SK-N-SH (cell line): ENCODE measurements at regions not wholly inside any gene's neighbourhood (a gene's known extent, or its start where the extent isn't known, plus 50 kb on each side); places are given as distances from the start of the nearest gene placed in this dataset.

Source experiments
- CTCF ChIA-PET: fragments of 300-600, 350-600 bp; formaldehyde crosslinking; extraction: SDS; loops from one replicate; lab custom pipeline; 2021; lab: Yijun Ruan, JAX
- POLR2A ChIA-PET: fragments of 350-600 bp; sonication (Branson Sonifier 250); formaldehyde crosslinking; extraction: SDS; loops from one replicate; lab custom pipeline; 2020; ENCODE audit warnings: antibody characterized with exemption, inconsistent platforms; lab: Yijun Ruan, JAX
- DNase-seq: peaks from one replicate; pipeline ENCODE4 v3.0.0; 2012
- H2AFZ ChIP-seq: fragments of 200-600 bp; sonication (generic); 2 replicates; pipeline ENCODE4 v1.8.1; 2016; ENCODE audit warnings: antibody characterized with exemption, mild to moderate bottlenecking, low read depth
- H3F3A ChIP-seq: fragments of 200-600 bp; sonication (generic); replicated peaks from 2 replicates; pipeline ENCODE3; 2016; ENCODE audit warnings: antibody characterized with exemption, mild to moderate bottlenecking; ENCODE audit not compliant: insufficient read depth
- H3K27ac ChIP-seq, 2 experiments: fragments of 200-500 bp in 1 of 2; fragments of 200-600 bp in 1 of 2; sonication (Bioruptor generic) in 1 of 2; sonication (generic), shearing (Covaris generic) in 1 of 2; 2 replicates each; pipeline versions ENCODE4 v1.5.1 to v1.6.1; 2014 to 2016; ENCODE audit warnings: low read depth in 2 of 2, inconsistent platforms in 1 of 2, low read length in 1 of 2, mild to moderate bottlenecking in 1 of 2, mixed read lengths in 1 of 2
- H3K27me3 ChIP-seq: fragments of 200-600 bp; sonication (generic), shearing (Covaris generic); 2 replicates; pipeline ENCODE4 v1.6.1; 2016; ENCODE audit warnings: mixed run types; ENCODE audit not compliant: insufficient read depth
- H3K36me3 ChIP-seq, 2 experiments: fragments of 200-500 bp in 1 of 2; fragments of 200-600 bp in 1 of 2; sonication (Bioruptor generic) in 1 of 2; sonication (generic) in 1 of 2; replicated peaks in 1 of 2; 2 replicates each; pipeline versions ENCODE3 to v1.5.1; 2014 to 2016; ENCODE audit warnings: low read length in 1 of 2, mild to moderate bottlenecking in 1 of 2; ENCODE audit not compliant: insufficient read depth in 2 of 2, control insufficient read depth in 1 of 2
- H3K4me1 ChIP-seq, 2 experiments: fragments of 200-500 bp in 1 of 2; fragments of 200-600 bp in 1 of 2; sonication (Bioruptor generic) in 1 of 2; sonication (generic), shearing (Covaris generic) in 1 of 2; 2 replicates each; pipeline versions ENCODE4 v1.5.1 to v1.6.1; 2014 to 2016; ENCODE audit warnings: low read depth in 1 of 2, low read length in 1 of 2, mixed run types in 1 of 2; ENCODE audit not compliant: insufficient read depth in 2 of 2, control insufficient read depth in 1 of 2
- H3K4me2 ChIP-seq: fragments of 200-600 bp; sonication (generic), shearing (Covaris generic); 2 replicates; pipeline ENCODE4 v1.6.1; 2017; ENCODE audit warnings: mixed run types
- H3K4me3 ChIP-seq, 2 experiments: fragments of 200-500 bp in 1 of 2; fragments of 200-600 bp in 1 of 2; sonication (Bioruptor generic) in 1 of 2; sonication (generic), shearing (Covaris generic) in 1 of 2; 2 replicates each; pipeline versions ENCODE4 v1.5.1 to v1.8.1; 2014 to 2016; ENCODE audit warnings: low read depth in 2 of 2, inconsistent platforms in 1 of 2, low read length in 1 of 2, mild to moderate bottlenecking in 1 of 2, mixed read lengths in 1 of 2, moderate library complexity in 1 of 2
- H3K79me2 ChIP-seq: fragments of 200-600 bp; sonication (generic); 2 replicates; pipeline ENCODE4 v1.8.1; 2017; ENCODE audit warnings: mild to moderate bottlenecking; ENCODE audit not compliant: insufficient read depth
- H3K9ac ChIP-seq: fragments of 200-600 bp; sonication (generic); 2 replicates; pipeline ENCODE4 v1.6.1; 2017; ENCODE audit warnings: mixed run types
- H3K9me2 ChIP-seq: fragments of 200-600 bp; sonication (generic); 2 replicates; pipeline ENCODE4 v1.6.1; 2017; ENCODE audit warnings: mixed run types
- H3K9me3 ChIP-seq: fragments of 200-600 bp; sonication (generic); 2 replicates; pipeline ENCODE4 v1.6.1; 2017; ENCODE audit warnings: mixed run types, mild to moderate bottlenecking, moderate library complexity
- H4K20me1 ChIP-seq: fragments of 200-600 bp; sonication (generic); 2 replicates; pipeline ENCODE4 v1.6.1; 2017; ENCODE audit warnings: mild to moderate bottlenecking, mixed run types; ENCODE audit not compliant: insufficient read depth
- CTCF ChIP-seq: fragments of 200-600 bp; sonication (generic); IDR thresholded peaks from 2 replicates; pipeline ENCODE4 v1.6.1; 2017; ENCODE audit warnings: antibody characterized with exemption, mild to moderate bottlenecking, moderate library complexity
- ELF1 ChIP-seq: IDR thresholded peaks from 2 replicates; pipeline ENCODE4 v1.4.0; 2012
- EP300 ChIP-seq, 2 experiments: IDR thresholded peaks; 2 replicates each; pipeline versions ENCODE4 v1.4.0 to v1.6.1; 2012; ENCODE audit warnings: borderline replicate concordance in 1 of 2, low read depth in 1 of 2, low read length in 1 of 2
- EZH2phosphoT487 ChIP-seq: fragments of 200-600 bp; sonication (generic); IDR thresholded peaks from 2 replicates; pipeline ENCODE4 v1.6.1; 2017; ENCODE audit warnings: low read depth, mixed run types, mild to moderate bottlenecking, antibody characterized with exemption, moderate library complexity, borderline replicate concordance
- FOXM1 ChIP-seq: IDR thresholded peaks from 2 replicates; pipeline ENCODE4 v1.4.0; 2012; ENCODE audit warnings: low read depth, mild to moderate bottlenecking
- MEF2A ChIP-seq: IDR thresholded peaks from 2 replicates; pipeline ENCODE4 v1.4.0; 2012; ENCODE audit warnings: low read depth, borderline replicate concordance
- NFIC ChIP-seq: IDR thresholded peaks from 2 replicates; pipeline ENCODE4 v1.4.0; 2012; ENCODE audit warnings: borderline replicate concordance
- NRF1 ChIP-seq: IDR thresholded peaks from 2 replicates; pipeline ENCODE4 v1.6.1; 2012; ENCODE audit warnings: low read depth, mild to moderate bottlenecking, low read length
- PBX3 ChIP-seq: IDR thresholded peaks from 2 replicates; pipeline ENCODE4; 2012
- POLR2AphosphoS5 ChIP-seq: IDR thresholded peaks from 2 replicates; pipeline ENCODE4 v1.6.1; 2012; ENCODE audit warnings: low read depth, low read length
- RAD21 ChIP-seq: IDR thresholded peaks from 2 replicates; pipeline ENCODE4 v1.6.1; 2012; ENCODE audit warnings: mild to moderate bottlenecking, low read length
- RFX5 ChIP-seq: IDR thresholded peaks from 2 replicates; pipeline ENCODE4 v1.6.1; 2012; ENCODE audit warnings: mild to moderate bottlenecking, improper control_type of control experiment, low read length
- RXRA ChIP-seq: IDR thresholded peaks from 2 replicates; pipeline ENCODE4 v1.4.0; 2012; ENCODE audit warnings: low read depth, mild to moderate bottlenecking, borderline replicate concordance
- SIN3A ChIP-seq: IDR thresholded peaks from 2 replicates; pipeline ENCODE4 v1.6.1; 2012; ENCODE audit warnings: low read depth, mild to moderate bottlenecking, low read length, moderate library complexity, borderline replicate concordance
- TAF1 ChIP-seq: IDR thresholded peaks from 2 replicates; pipeline ENCODE4 v1.6.1; 2012; ENCODE audit warnings: low read depth, mild to moderate bottlenecking, low read length, moderate library complexity, borderline replicate concordance
- TCF12 ChIP-seq: IDR thresholded peaks from 2 replicates; pipeline ENCODE4 v1.4.0; 2012
- TEAD4 ChIP-seq: IDR thresholded peaks from 2 replicates; pipeline ENCODE4 v1.4.0; 2012; ENCODE audit warnings: mild to moderate bottlenecking, borderline replicate concordance; ENCODE audit not compliant: insufficient read depth
- USF1 ChIP-seq: IDR thresholded peaks from 2 replicates; pipeline ENCODE4 v1.4.0; 2012; ENCODE audit warnings: low read depth, borderline replicate concordance
- YY1 ChIP-seq: IDR thresholded peaks from 2 replicates; pipeline ENCODE4 v1.4.0; 2012; ENCODE audit warnings: low read depth, mild to moderate bottlenecking
- ZBTB33 ChIP-seq: IDR thresholded peaks from 2 replicates; pipeline ENCODE4 v1.4.0; 2012; ENCODE audit warnings: low read depth, borderline replicate concordance
- WGBS: methylation state at CpG from one replicate; pipeline ENCODE4 v1.1.6; 2017; ENCODE audit warnings: low lambda C conversion rate; 5-methylcytosine and 5-hydroxymethylcytosine counted together

GRCh38 chr2:100721693-100722092 is 98.2 kb upstream of the NPAS2 start:
- Histone ChIP-seq H3K4me2 (no peak overlapping the region), H3K4me3 (no peak overlapping the region), H3K4me1 (no peaks in the 10 kb centered on the region), H4K20me1 (no peaks in the 10 kb centered on the region), H2AFZ (no peak overlapping the region), H3K27ac (no peak overlapping the region), H3K36me3 (no peaks in the 10 kb centered on the region), H3K79me2 (no peaks in the 10 kb centered on the region), H3K9me3 (no peaks in the 10 kb centered on the region), H3F3A (no peaks in the 10 kb centered on the region), H3K9ac (no peak overlapping the region), H3K9me2 (no peaks in the 10 kb centered on the region), H3K27me3 (no peaks in the 10 kb centered on the region)
- ChIA-PET POLR2A (no interaction called here), CTCF (no interaction called here)
- no peak for TF ChIP-seq TAF1
- no peak for TF ChIP-seq EZH2phosphoT487
- no peak for TF ChIP-seq TEAD4
- no peak for TF ChIP-seq POLR2AphosphoS5
- no peak for TF ChIP-seq YY1
- no peak for TF ChIP-seq FOXM1
- TF ChIP-seq NRF1 = no peak
- no peak for TF ChIP-seq PBX3
- 76% methylated on average over 5 of the region's 5 CpGs for WGBS
- no peak for DNase-seq

- no peak overlapping the region for H3K9ac ChIP-seq
- no peak for DNase-seq
- no peaks in the 10 kb centered on the region for H3F3A ChIP-seq
- H3K27me3 ChIP-seq = no peaks in the 10 kb centered on the region
- TF ChIP-seq RFX5 (no peak), NRF1 (no peak), NFIC (no peak), ELF1 (no peak), USF1 (no peak), TCF12 (no peak), RAD21 (no peak), ZBTB33 (no peak), SIN3A (no peak), EP300 (IDR thresholded peaks at IDR 0.05; ENCODE audit: borderline replicate concordance in 1 of 2, low read depth in 1 of 2, low read length in 1 of 2) (no peak), MEF2A (no peak), CTCF (no peak), YY1 (no peak), EZH2phosphoT487 (no peak), RXRA (no peak), PBX3 (no peak)
- H3K9me3 ChIP-seq = no peaks in the 10 kb centered on the region
- no peaks in the 10 kb centered on the region for H3K36me3 ChIP-seq
- H3K79me2 ChIP-seq = no peaks in the 10 kb centered on the region
- no peaks in the 10 kb centered on the region for H3K4me1 ChIP-seq
- H3K4me3 ChIP-seq = no peak overlapping the region
- no peak overlapping the region for H3K27ac ChIP-seq
- POLR2A ChIA-PET = no interaction called here
- no peak overlapping the region for H3K4me2 ChIP-seq
- CTCF ChIA-PET = no interaction called here
- WGBS = 59% methylated on average over 3 of the region's 3 CpGs
- no peaks in the 10 kb centered on the region for H4K20me1 ChIP-seq
- no peak overlapping the region for H2AFZ ChIP-seq
- H3K9me2 ChIP-seq = no peaks in the 10 kb centered on the region
Observed at GRCh38 chr2:100722125-100722524, 97.8 kb upstream of the NPAS2 start.
